ENCODE measurements at regions not wholly inside any gene's neighbourhood (a gene's known extent, or its start where the extent isn't known, plus 50 kb on each side); places are given as distances from the start of the nearest gene placed in this dataset.

GRCh38 chr16:88292007-88292970 is 90.5 kb upstream of the ZNF469 start:
- no peak for DNase-seq

- DNase-seq, result no peak
These were observed 89.7 kb upstream of the ZNF469 start for GRCh38 chr16:88293097-88293496.

- DNase-seq, result no peak
These were observed 86.9 kb upstream of the ZNF469 start for GRCh38 chr16:88295671-88296436.

GRCh38 chr16:88296437-88297177 is 86.2 kb upstream of the ZNF469 start:
- DNase-seq, result no peak

- no peak for DNase-seq
These were observed 85.5 kb upstream of the ZNF469 start for GRCh38 chr16:88297178-88297720.

- DNase-seq, result no peak
These were observed 84.5 kb upstream of the ZNF469 start for GRCh38 chr16:88298181-88298832.

- DNase-seq, result no peak
These were observed 83.7 kb upstream of the ZNF469 start for GRCh38 chr16:88298833-88299745.

- no peak for DNase-seq
These were observed 82.9 kb upstream of the ZNF469 start for GRCh38 chr16:88299751-88300462.

GRCh38 chr16:88300463-88300835 is 82.3 kb upstream of the ZNF469 start:
- DNase-seq, result no peak

GRCh38 chr16:88301431-88301830 is 81.3 kb upstream of the ZNF469 start:
- no peak for DNase-seq

- no peak for DNase-seq
These were observed 80.9 kb upstream of the ZNF469 start for GRCh38 chr16:88301886-88302285.

- DNase-seq, result no peak
These were observed 80.1 kb upstream of the ZNF469 start for GRCh38 chr16:88302666-88303065.

GRCh38 chr16:88303405-88303804 is 79.4 kb upstream of the ZNF469 start:
- no peak for DNase-seq

GRCh38 chr16:88303890-88304819 is 78.6 kb upstream of the ZNF469 start:
- no peak for DNase-seq

GRCh38 chr16:88305176-88305575 is 77.6 kb upstream of the ZNF469 start:
- DNase-seq, result no peak

GRCh38 chr16:88306411-88306810 is 76.3 kb upstream of the ZNF469 start:
- DNase-seq, result no peak

- no peak for DNase-seq
These were observed 75.8 kb upstream of the ZNF469 start for GRCh38 chr16:88306860-88307545.

GRCh38 chr16:88308441-88309173 is 74.2 kb upstream of the ZNF469 start:
- DNase-seq, result no peak
